Kidney (tissue), 13 donors: ENCODE measurements at regions not wholly inside any gene's neighbourhood (a gene's known extent, or its start where the extent isn't known, plus 50 kb on each side); places are given as distances from the start of the nearest gene placed in this dataset.

ENCODE experiments used
- DNase-seq, 5 donors: peaks; one replicate each; pipeline ENCODE4 v3.0.0-alpha.2; 2013 to 2020
- FAIRE-seq: peaks from 2 replicates; lab custom pipeline; 2012; peaks lifted over from hg19 to GRCh38; lab: Jason Lieb, UNC
- H3K27ac ChIP-seq, 2 donors: one replicate each; pipeline ENCODE4 v1.7.0; 2013; ENCODE audit warnings: low read depth in 2 of 2, low read length in 2 of 2, inconsistent platforms in 1 of 2
- H3K27me3 ChIP-seq: one replicate; pipeline ENCODE4 v1.7.1; 2013; ENCODE audit warnings: low read length, inconsistent platforms; ENCODE audit not compliant: control insufficient read depth, insufficient read depth
- H3K36me3 ChIP-seq, 3 donors: one replicate each; pipeline versions ENCODE4 v1.7.0 to v1.7.1; 2013; ENCODE audit warnings: low read length in 3 of 3, control low read depth in 1 of 3, inconsistent platforms in 1 of 3; ENCODE audit not compliant: insufficient read depth in 3 of 3, control insufficient read depth in 2 of 3
- H3K4me1 ChIP-seq, 3 donors: one replicate each; pipeline versions ENCODE4 v1.7.0 to v1.7.1; 2013; ENCODE audit warnings: low read length in 3 of 3, inconsistent platforms in 1 of 3, low read depth in 1 of 3; ENCODE audit not compliant: control insufficient read depth in 2 of 3, insufficient read depth in 2 of 3
- H3K4me3 ChIP-seq, 3 donors: one replicate each; pipeline versions ENCODE4 v1.7.0 to v1.8.1; 2013; ENCODE audit warnings: low read length in 3 of 3, control low read depth in 1 of 3, inconsistent platforms in 1 of 3
- H3K9ac ChIP-seq, 3 donors: one replicate each; pipeline versions ENCODE4 v1.7.0 to v1.7.1; 2013; ENCODE audit warnings: low read length in 3 of 3, control low read depth in 1 of 3, inconsistent platforms in 1 of 3
- H3K9me3 ChIP-seq, 3 donors: one replicate each; pipeline versions ENCODE4 v1.7.0 to v1.7.1; 2013; ENCODE audit warnings: low read length in 3 of 3, control low read depth in 1 of 3, inconsistent platforms in 1 of 3; ENCODE audit not compliant: control insufficient read depth in 2 of 3, insufficient read depth in 1 of 3
- CTCF ChIP-seq: IDR thresholded peaks from 3 replicates; pipeline ENCODE4 v1.5.1; 2012; ENCODE audit warnings: mild to moderate bottlenecking, moderate library complexity, borderline replicate concordance; ENCODE audit not compliant: insufficient read depth; ENCODE audit errors: extremely low read depth
- intact Hi-C: fragments of 100-400 bp; cut with DNase I; formaldehyde crosslinking; loops from one replicate; pipeline ENCODE4 v1.11.1; 2022
- donor health status: control.
- donor health status: control.
- donor health status: control.
- donor health status: control.
- donor health status: control.
- donor health status: DM: yes; HTN: yes; CAD: no.
- donor health status: Normal renal cell carcinoma (clear cell type).

GRCh38 chr6:53724501-53724900 is 58.9 kb upstream of the KLHL31 start:
- H3K9me3 ChIP-seq = no peaks in the 10 kb centered on the region
- H3K27me3 ChIP-seq = no peaks in the 10 kb centered on the region
- no peak overlapping the region for H3K4me3 ChIP-seq
- no peak for DNase-seq
- TF ChIP-seq CTCF = no peak
- intact Hi-C loops = no loop called here
- H3K27ac ChIP-seq = no peak overlapping the region
- peaks cover 0 to 2% (median 0%) of the 10 kb centered on the region in 3 donors for H3K4me1 ChIP-seq
- H3K9ac ChIP-seq = no peak overlapping the region
- no peaks in the 10 kb centered on the region for H3K36me3 ChIP-seq
- no peak for FAIRE-seq

- no peak for DNase-seq
- no peak for TF ChIP-seq CTCF
- Histone ChIP-seq H3K4me1 (no peaks in the 10 kb centered on the region), H3K4me3 (no peak overlapping the region), H3K9ac (no peak overlapping the region), H3K9me3 (no peaks in the 10 kb centered on the region), H3K27me3 (no peaks in the 10 kb centered on the region), H3K36me3 (no peaks in the 10 kb centered on the region), H3K27ac (no peak overlapping the region)
- intact Hi-C loops = no loop called here
- FAIRE-seq = no peak
These were observed 57.8 kb upstream of the KLHL31 start for GRCh38 chr6:53723331-53723730.

GRCh38 chr6:53721766-53722165 is 56.2 kb upstream of the KLHL31 start:
- Histone ChIP-seq H3K9ac (no peak overlapping the region), H3K4me3 (no peak overlapping the region), H3K27ac (no peak overlapping the region), H3K27me3 (no peaks in the 10 kb centered on the region), H3K36me3 (no peaks in the 10 kb centered on the region), H3K9me3 (no peaks in the 10 kb centered on the region), H3K4me1 (no peaks in the 10 kb centered on the region)
- intact Hi-C loops = no loop called here
- DNase-seq (no peak), FAIRE-seq (no peak)
- no peak for TF ChIP-seq CTCF
